HepG2 (cell line): ENCODE measurements at regions not wholly inside any gene's neighbourhood (a gene's known extent, or its start where the extent isn't known, plus 50 kb on each side); places are given as distances from the start of the nearest gene placed in this dataset.

ENCODE experiments used
- AGO2 ChIP-seq: fragments of 200-400 bp; formaldehyde crosslinking; optimal IDR thresholded peaks from 2 replicates; pipeline ENCODE3; 2017; ENCODE audit warnings: mild to moderate bottlenecking, low read depth, low read length, moderate library complexity
- ARHGAP35 ChIP-seq: sonication (generic); formaldehyde crosslinking; IDR thresholded peaks from 2 replicates; pipeline ENCODE4 v1.9.0; 2022; ENCODE audit warnings: mild to moderate bottlenecking, inconsistent platforms, moderate library complexity, missing genetic modification reagents, borderline replicate concordance
- ARNT2 ChIP-seq: sonication (generic); formaldehyde crosslinking; IDR thresholded peaks from 2 replicates; pipeline ENCODE4 v1.8.0; 2022; ENCODE audit warnings: mild to moderate bottlenecking, low read depth, missing genetic modification reagents, moderate library complexity
- ATM ChIP-seq: fragments of 450-650 bp; IDR thresholded peaks from 2 replicates; pipeline ENCODE4 v1.7.1; 2017; ENCODE audit warnings: mild to moderate bottlenecking, borderline replicate concordance
- CC2D1A ChIP-seq: sonication (generic); formaldehyde crosslinking; IDR thresholded peaks from 2 replicates; pipeline ENCODE4 v1.8.1; 2023; ENCODE audit warnings: mild to moderate bottlenecking, missing genetic modification reagents
- CHD2 ChIP-seq: IDR thresholded peaks from 2 replicates; pipeline ENCODE4 v1.6.1; 2011; ENCODE audit warnings: low read depth, low read length, improper control_type of control experiment
- EP300 ChIP-seq, 3 experiments: sonication (generic) in 1 of 3; formaldehyde crosslinking in 1 of 3; IDR thresholded peaks; 2 replicates each; pipeline versions ENCODE4 v1.5.1 to v1.6.1; 2011 to 2020; ENCODE audit warnings: low read depth in 2 of 3, low read length in 2 of 3, borderline replicate concordance in 1 of 3, improper control_type of control experiment in 1 of 3, mild to moderate bottlenecking in 1 of 3, missing genetic modification reagents in 1 of 3, moderate library complexity in 1 of 3
- FOXA1 ChIP-seq, 2 experiments: fragments of 450-650 bp in 1 of 2; sonication (generic) in 1 of 2; formaldehyde crosslinking in 1 of 2; IDR thresholded peaks; 2 replicates each; pipeline versions ENCODE4 v1.4.0 to v1.6.1; 2016 to 2020; ENCODE audit warnings: missing genetic modification reagents in 1 of 2
- FOXA3 ChIP-seq: IDR thresholded peaks from 2 replicates; pipeline ENCODE4 v1.6.1; 2016; ENCODE audit warnings: missing genetic modification reagents, missing compliant biosample characterization
- GABPA ChIP-seq, 2 experiments: IDR thresholded peaks; 2 replicates each; pipeline ENCODE4 v1.6.1; 2011 to 2016; ENCODE audit warnings: low read depth in 2 of 2, low read length in 1 of 2, missing biosample characterization in 1 of 2, missing genetic modification characterization in 1 of 2
- GFI1 ChIP-seq: sonication (generic); formaldehyde crosslinking; IDR thresholded peaks from 2 replicates; pipeline ENCODE4 v1.5.0; 2020; ENCODE audit warnings: missing genetic modification reagents, mild to moderate bottlenecking, borderline replicate concordance
- MIXL1 ChIP-seq: IDR thresholded peaks from 2 replicates; pipeline ENCODE4 v1.6.1; 2016
- NFE2 ChIP-seq: sonication (generic); formaldehyde crosslinking; IDR thresholded peaks from 2 replicates; pipeline ENCODE4 v1.4.0; 2020; ENCODE audit warnings: missing genetic modification reagents
- REL ChIP-seq: sonication (generic); formaldehyde crosslinking; conservative IDR thresholded peaks from 2 replicates; pipeline ENCODE4 v1.8.0; 2022; ENCODE audit warnings: mild to moderate bottlenecking, missing genetic modification reagents, moderate library complexity
- RFX3 ChIP-seq: IDR thresholded peaks from 2 replicates; pipeline ENCODE4 v1.6.1; 2016; ENCODE audit warnings: missing biosample characterization, missing genetic modification reagents
- SIN3B ChIP-seq: fragments of 150-350 bp; IDR thresholded peaks from 2 replicates; pipeline ENCODE4 v1.6.1; 2014; ENCODE audit warnings: low read length
- SOX13 ChIP-seq, 3 experiments: fragments of 450-650 bp in 1 of 3; sonication (generic) in 1 of 3; formaldehyde crosslinking in 1 of 3; IDR thresholded peaks in 2 of 3; conservative IDR thresholded peaks in 1 of 3; 2 replicates each; pipeline versions ENCODE4 v1.5.0 to v1.6.1; 2016 to 2020; ENCODE audit warnings: antibody characterized with exemption in 1 of 3, mild to moderate bottlenecking in 1 of 3, missing compliant biosample characterization in 1 of 3, missing genetic modification reagents in 1 of 3, moderate library complexity in 1 of 3
- TEAD3 ChIP-seq: optimal IDR thresholded peaks from 2 replicates; pipeline ENCODE3; 2016; ENCODE audit warnings: borderline replicate concordance
- USF2 ChIP-seq, 2 experiments: sonication (generic) in 1 of 2; formaldehyde crosslinking in 1 of 2; IDR thresholded peaks; 2 replicates each; pipeline versions ENCODE4 v1.5.1 to v1.6.1; 2011 to 2020; ENCODE audit warnings: borderline replicate concordance in 1 of 2, low read depth in 1 of 2, low read length in 1 of 2, mild to moderate bottlenecking in 1 of 2, missing genetic modification reagents in 1 of 2, moderate library complexity in 1 of 2
- ZFY ChIP-seq: sonication (generic); formaldehyde crosslinking; IDR thresholded peaks from 2 replicates; pipeline ENCODE4 v1.4.0; 2020; ENCODE audit warnings: missing genetic modification reagents
- ZNF317 ChIP-seq: sonication (generic); formaldehyde crosslinking; IDR thresholded peaks from 2 replicates; pipeline ENCODE4 v1.5.0; 2020; ENCODE audit warnings: mild to moderate bottlenecking, missing genetic modification reagents
- ZNF782 ChIP-seq: sonication (generic); formaldehyde crosslinking; IDR thresholded peaks from 2 replicates; pipeline ENCODE4 v1.4.0; 2020; ENCODE audit warnings: missing genetic modification reagents, mild to moderate bottlenecking, borderline replicate concordance
- ZSCAN9 ChIP-seq: IDR thresholded peaks from 2 replicates; pipeline ENCODE4 v1.6.1; 2016; ENCODE audit warnings: borderline replicate concordance
- TF ChIP-seq, protein P1 (sequence below): IDR thresholded peaks from 2 replicates; pipeline ENCODE4 v1.6.1; 2012; ENCODE audit warnings: low read length, improper control_type of control experiment
- TF ChIP-seq, protein P2 (sequence below): sonication (generic); formaldehyde crosslinking; IDR thresholded peaks from 2 replicates; pipeline ENCODE4 v1.4.0; 2020; ENCODE audit warnings: missing genetic modification reagents

DNA sequence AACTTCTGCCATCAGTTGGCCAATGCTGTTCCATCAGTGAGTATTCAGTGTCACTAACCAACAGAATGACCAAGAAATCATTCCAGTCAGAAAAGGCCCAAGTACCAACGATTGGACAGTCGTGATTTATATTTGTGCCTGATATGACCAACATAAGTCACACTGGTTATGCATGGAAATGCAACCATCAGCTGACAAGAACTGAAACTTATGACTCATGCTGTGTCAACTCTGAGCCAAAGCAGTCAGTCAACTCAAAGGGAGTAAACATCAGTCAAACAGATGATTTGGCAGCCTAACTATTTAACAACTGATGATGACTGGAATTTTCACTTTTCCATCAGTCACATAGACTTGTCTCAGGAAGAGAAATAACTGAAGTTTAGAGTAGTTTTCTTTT, 142.4 kb downstream of the ANXA2 start (continued):
- TF ChIP-seq, protein P1, sequence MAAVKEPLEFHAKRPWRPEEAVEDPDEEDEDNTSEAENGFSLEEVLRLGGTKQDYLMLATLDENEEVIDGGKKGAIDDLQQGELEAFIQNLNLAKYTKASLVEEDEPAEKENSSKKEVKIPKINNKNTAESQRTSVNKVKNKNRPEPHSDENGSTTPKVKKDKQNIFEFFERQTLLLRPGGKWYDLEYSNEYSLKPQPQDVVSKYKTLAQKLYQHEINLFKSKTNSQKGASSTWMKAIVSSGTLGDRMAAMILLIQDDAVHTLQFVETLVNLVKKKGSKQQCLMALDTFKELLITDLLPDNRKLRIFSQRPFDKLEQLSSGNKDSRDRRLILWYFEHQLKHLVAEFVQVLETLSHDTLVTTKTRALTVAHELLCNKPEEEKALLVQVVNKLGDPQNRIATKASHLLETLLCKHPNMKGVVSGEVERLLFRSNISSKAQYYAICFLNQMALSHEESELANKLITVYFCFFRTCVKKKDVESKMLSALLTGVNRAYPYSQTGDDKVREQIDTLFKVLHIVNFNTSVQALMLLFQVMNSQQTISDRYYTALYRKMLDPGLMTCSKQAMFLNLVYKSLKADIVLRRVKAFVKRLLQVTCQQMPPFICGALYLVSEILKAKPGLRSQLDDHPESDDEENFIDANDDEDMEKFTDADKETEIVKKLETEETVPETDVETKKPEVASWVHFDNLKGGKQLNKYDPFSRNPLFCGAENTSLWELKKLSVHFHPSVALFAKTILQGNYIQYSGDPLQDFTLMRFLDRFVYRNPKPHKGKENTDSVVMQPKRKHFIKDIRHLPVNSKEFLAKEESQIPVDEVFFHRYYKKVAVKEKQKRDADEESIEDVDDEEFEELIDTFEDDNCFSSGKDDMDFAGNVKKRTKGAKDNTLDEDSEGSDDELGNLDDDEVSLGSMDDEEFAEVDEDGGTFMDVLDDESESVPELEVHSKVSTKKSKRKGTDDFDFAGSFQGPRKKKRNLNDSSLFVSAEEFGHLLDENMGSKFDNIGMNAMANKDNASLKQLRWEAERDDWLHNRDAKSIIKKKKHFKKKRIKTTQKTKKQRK, result no peak
- TF ChIP-seq ZSCAN9 (CRISPR knock-in tag), result no peak
- TF ChIP-seq, protein P2, sequence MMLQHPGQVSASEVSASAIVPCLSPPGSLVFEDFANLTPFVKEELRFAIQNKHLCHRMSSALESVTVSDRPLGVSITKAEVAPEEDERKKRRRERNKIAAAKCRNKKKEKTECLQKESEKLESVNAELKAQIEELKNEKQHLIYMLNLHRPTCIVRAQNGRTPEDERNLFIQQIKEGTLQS (CRISPR knock-in tag), result peak; percentile 60; the same call in 1 of the 2 replicates
- no peak for TF ChIP-seq ARNT2 (CRISPR knock-in tag)
- no peak for TF ChIP-seq CHD2
- TF ChIP-seq RFX3 (CRISPR knock-in tag), result no peak
- TF ChIP-seq GFI1 (CRISPR knock-in tag), result peak; percentile 68
- TF ChIP-seq NFE2, result no peak
- TF ChIP-seq REL (CRISPR knock-in tag), result no peak
- peak; percentile 51; the same call in 1 of the 2 replicates for TF ChIP-seq MIXL1 (CRISPR knock-in tag)
- peak in 1 of 2 experiments; percentile 32; a peak in 1 of 4 replicates for TF ChIP-seq EP300 (IDR thresholded peaks at IDR 0.05; ENCODE audit: low read depth in 2 of 2, low read length in 2 of 2)
- no peak for TF ChIP-seq EP300 (CRISPR knock-in tag; IDR thresholded peaks at IDR 0.05; ENCODE audit: borderline replicate concordance)
- no peak for TF ChIP-seq ZFY (CRISPR knock-in tag)
- TF ChIP-seq CC2D1A (CRISPR knock-in tag), result no peak
- TF ChIP-seq AGO2, result no peak
- TF ChIP-seq SIN3B, result no peak
- TF ChIP-seq GABPA (IDR thresholded peaks at IDR 0.05; ENCODE audit: low read depth, low read length), result no peak
- no peak for TF ChIP-seq GABPA (CRISPR knock-in tag; IDR thresholded peaks at IDR 0.05; ENCODE audit: low read depth)
- TF ChIP-seq FOXA1 (IDR thresholded peaks at IDR 0.05), result peak; percentile 59; the same call in 1 of the 2 replicates
- peak; percentile 75 for TF ChIP-seq FOXA1 (CRISPR knock-in tag; IDR thresholded peaks at IDR 0.05)
- no peak for TF ChIP-seq ATM
- no peak for TF ChIP-seq SOX13 (IDR thresholded peaks at IDR 0.05)
- peak in 1 of 2 experiments; percentile 5; a peak in 1 of 4 replicates for TF ChIP-seq SOX13 (CRISPR knock-in tag; conservative IDR thresholded peaks at IDR 0.05 in 1 of 2, IDR thresholded peaks at IDR 0.05 in 1 of 2)
- TF ChIP-seq USF2 (IDR thresholded peaks at IDR 0.05; ENCODE audit: low read depth, low read length), result 0 out of 2 replicates have a peak, but pooled peaks have one; percentile 17
- no peak for TF ChIP-seq USF2 (CRISPR knock-in tag; IDR thresholded peaks at IDR 0.05; ENCODE audit: borderline replicate concordance)
- TF ChIP-seq ZNF317 (CRISPR knock-in tag), result peak; percentile 91
- TF ChIP-seq TEAD3 (CRISPR knock-in tag), result peak; percentile 37
- TF ChIP-seq ZNF782, result no peak
- no peak for TF ChIP-seq ARHGAP35
- TF ChIP-seq FOXA3 (CRISPR knock-in tag), result peak; percentile 87
